Mucosa of descending colon (tissue), 3 donors: ENCODE measurements at regions not wholly inside any gene's neighbourhood (a gene's known extent, or its start where the extent isn't known, plus 50 kb on each side); places are given as distances from the start of the nearest gene placed in this dataset.

Experiments
- ATAC-seq: fragments of 200-7000 bp; cut with Tn5 transposase; one replicate; pipeline ENCODE4 v1.9.1; 2020; ENCODE audit warnings: mild to moderate bottlenecking, moderate library complexity
- DNase-seq, 3 donors: peaks; one replicate each; pipeline ENCODE4 v3.0.0-alpha.2; 2020
- H3K36me3 ChIP-seq: fragments of 200-600 bp; one replicate; pipeline ENCODE4 v1.8.0; 2021; ENCODE audit warnings: low read depth, mild to moderate bottlenecking
- H3K4me1 ChIP-seq: fragments of 200-600 bp; one replicate; pipeline ENCODE4 v1.8.0; 2021; ENCODE audit warnings: low read depth, mild to moderate bottlenecking
- H3K4me3 ChIP-seq: fragments of 200-600 bp; one replicate; pipeline ENCODE4 v1.8.0; 2021; ENCODE audit warnings: mild to moderate bottlenecking
- H3K9me3 ChIP-seq: fragments of 200-600 bp; one replicate; pipeline ENCODE4 v1.8.0; 2021; ENCODE audit warnings: mild to moderate bottlenecking
- intact Hi-C, 2 donors: fragments of 100-400 bp; cut with DNase I in 1 of 2; cut with micrococcal nuclease in 1 of 2; formaldehyde crosslinking; loops; one replicate each; pipeline versions ENCODE4 v1.11.0 to v1.11.1; 2022; cut with DNase I, micrococcal nuclease
- TF ChIP-seq, protein P1 (sequence below): fragments of 200-600 bp; IDR thresholded peaks from one replicate; pipeline ENCODE4 v1.8.0; 2022; ENCODE audit warnings: antibody characterized with exemption, mild to moderate bottlenecking
- donor health status: DM: no; HTN: no; CAD: no; lungs with moderate emphysema.
- donor health status: DM: no; HTN: no; CAD: no.
- donor health status: DM: no; HTN: yes; CAD: no.

DNA sequence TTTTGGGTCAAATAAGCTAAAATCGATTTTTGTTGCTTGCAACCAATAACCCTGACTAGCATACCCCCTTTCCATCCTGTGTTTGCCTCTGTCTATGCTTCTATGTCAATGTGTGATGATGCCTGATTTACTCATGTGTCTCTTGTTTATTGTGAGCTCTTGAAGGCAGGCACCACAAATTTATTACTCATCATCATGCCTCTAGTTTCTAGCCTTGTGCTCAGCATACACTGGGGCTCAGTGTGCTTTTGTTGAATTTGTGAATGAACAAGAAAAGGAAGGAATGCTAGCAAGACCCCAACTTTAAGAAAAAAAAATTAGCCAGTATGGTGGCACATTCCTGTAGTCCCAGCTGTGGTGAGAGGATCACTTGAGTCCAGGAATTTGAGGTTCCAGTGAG, 119.1 kb upstream of the GPR139 start:
- TF ChIP-seq, protein P1, sequence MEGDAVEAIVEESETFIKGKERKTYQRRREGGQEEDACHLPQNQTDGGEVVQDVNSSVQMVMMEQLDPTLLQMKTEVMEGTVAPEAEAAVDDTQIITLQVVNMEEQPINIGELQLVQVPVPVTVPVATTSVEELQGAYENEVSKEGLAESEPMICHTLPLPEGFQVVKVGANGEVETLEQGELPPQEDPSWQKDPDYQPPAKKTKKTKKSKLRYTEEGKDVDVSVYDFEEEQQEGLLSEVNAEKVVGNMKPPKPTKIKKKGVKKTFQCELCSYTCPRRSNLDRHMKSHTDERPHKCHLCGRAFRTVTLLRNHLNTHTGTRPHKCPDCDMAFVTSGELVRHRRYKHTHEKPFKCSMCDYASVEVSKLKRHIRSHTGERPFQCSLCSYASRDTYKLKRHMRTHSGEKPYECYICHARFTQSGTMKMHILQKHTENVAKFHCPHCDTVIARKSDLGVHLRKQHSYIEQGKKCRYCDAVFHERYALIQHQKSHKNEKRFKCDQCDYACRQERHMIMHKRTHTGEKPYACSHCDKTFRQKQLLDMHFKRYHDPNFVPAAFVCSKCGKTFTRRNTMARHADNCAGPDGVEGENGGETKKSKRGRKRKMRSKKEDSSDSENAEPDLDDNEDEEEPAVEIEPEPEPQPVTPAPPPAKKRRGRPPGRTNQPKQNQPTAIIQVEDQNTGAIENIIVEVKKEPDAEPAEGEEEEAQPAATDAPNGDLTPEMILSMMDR, result no peak
- DNase-seq (no peak), ATAC-seq (no peak)
- Histone ChIP-seq H3K9me3 (no peaks in the 10 kb centered on the region), H3K4me3 (no peak overlapping the region), H3K4me1 (no peaks in the 10 kb centered on the region), H3K36me3 (no peaks in the 10 kb centered on the region)
- intact Hi-C loops, result no loop called here

DNA sequence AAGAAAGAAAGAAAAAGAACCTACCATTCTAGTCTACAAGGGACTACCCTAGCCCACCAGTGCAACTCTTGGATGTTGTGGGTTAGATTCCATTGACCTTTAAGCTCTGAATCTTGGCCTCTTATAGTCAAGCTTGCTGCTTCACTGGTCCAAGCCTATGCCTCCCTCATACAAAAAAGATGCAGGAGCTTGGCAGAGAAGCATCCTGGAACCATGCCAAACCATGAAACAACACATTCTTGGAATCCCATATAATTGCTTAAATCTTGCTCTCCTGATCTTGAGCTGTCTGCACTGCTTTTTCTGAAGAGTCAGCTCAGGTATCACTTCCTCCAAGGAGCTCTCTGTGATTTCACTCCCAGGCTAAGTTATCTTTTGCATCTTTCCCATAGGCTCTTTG, 117.9 kb upstream of the GPR139 start:
- TF ChIP-seq, protein P1, result no peak
- intact Hi-C loops, result no loop called here
- H3K4me1 ChIP-seq, result no peaks in the 10 kb centered on the region
- H3K36me3 ChIP-seq, result no peaks in the 10 kb centered on the region
- ATAC-seq (no peak), DNase-seq (no peak)
- no peaks in the 10 kb centered on the region for H3K9me3 ChIP-seq
- H3K4me3 ChIP-seq, result no peak overlapping the region

DNA sequence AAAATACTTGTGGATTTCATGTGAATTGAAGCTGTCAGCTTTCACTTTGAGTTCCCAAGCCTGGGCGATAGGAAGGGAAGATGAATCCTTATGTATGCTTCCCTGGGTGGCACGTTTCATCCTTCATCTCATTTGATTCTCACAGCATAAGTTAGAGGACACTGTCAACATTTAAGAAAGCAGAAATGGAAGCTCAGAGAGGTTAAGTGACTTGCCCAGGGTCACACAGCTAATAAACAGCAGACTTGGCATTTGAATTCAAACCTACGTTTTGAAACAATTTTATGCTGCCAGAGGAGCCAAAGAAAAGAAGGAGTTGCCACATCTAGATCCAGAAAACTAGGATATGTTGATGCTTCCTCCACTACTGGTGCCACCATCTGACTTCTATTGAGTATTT, 108.3 kb upstream of the GPR139 start:
- H3K36me3 ChIP-seq, result no peaks in the 10 kb centered on the region
- no peak overlapping the region for H3K4me3 ChIP-seq
- TF ChIP-seq, protein P1, result no peak
- no peak for ATAC-seq
- no peaks in the 10 kb centered on the region for H3K9me3 ChIP-seq
- intact Hi-C loops, result no loop called here
- no peaks in the 10 kb centered on the region for H3K4me1 ChIP-seq
- no peak for DNase-seq

DNA sequence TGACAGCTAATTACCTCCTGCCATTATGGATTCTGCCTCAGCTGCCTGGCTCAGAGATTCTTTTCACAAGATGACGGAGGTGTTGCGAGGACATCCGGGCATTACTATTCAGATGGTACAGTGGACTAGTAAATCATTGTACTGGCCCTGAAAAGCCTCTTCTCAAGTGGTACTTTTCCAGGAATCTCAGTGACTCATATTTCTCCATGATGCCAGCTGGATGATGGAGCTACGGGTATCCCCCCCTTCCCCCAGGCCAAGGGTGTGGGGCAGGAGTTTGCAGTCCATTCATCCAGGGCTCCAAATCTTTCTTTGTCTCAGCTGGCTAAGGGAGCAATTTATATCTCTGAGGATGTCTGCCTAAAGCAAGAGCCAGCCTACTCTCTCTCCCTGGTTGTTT, 107.7 kb upstream of the GPR139 start:
- H3K4me3 ChIP-seq, result no peak overlapping the region
- H3K9me3 ChIP-seq, result no peaks in the 10 kb centered on the region
- TF ChIP-seq, protein P1, result no peak
- DNase-seq, result no peak
- no peaks in the 10 kb centered on the region for H3K36me3 ChIP-seq
- no peak for ATAC-seq
- intact Hi-C loops, result no loop called here
- H3K4me1 ChIP-seq, result no peaks in the 10 kb centered on the region

DNA sequence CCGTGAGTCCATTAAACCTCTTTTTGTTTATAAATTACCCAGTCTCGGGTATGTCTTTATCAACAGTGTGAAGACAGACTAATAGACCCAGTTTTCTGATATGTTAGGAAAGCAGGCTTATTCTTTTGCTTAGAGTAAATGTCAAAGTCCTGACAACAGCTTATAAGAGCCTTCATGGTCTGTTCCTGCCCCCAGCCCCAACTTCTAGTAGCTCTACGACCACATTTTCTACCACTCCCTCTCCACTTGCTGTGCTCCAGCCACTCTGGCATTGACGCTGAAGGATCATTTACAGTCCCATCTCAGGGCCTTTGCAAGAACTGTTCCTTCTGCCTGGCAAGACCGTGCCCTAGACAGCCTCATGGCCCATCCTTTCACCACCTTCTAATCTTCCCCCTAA, 104.6 kb upstream of the GPR139 start:
- H3K4me1 ChIP-seq, result no peaks in the 10 kb centered on the region
- DNase-seq, result no peak
- no peaks in the 10 kb centered on the region for H3K9me3 ChIP-seq
- ATAC-seq, result no peak
- TF ChIP-seq, protein P1, result no peak
- no peak overlapping the region for H3K4me3 ChIP-seq
- H3K36me3 ChIP-seq, result no peaks in the 10 kb centered on the region
- intact Hi-C loops, result no loop called here

DNA sequence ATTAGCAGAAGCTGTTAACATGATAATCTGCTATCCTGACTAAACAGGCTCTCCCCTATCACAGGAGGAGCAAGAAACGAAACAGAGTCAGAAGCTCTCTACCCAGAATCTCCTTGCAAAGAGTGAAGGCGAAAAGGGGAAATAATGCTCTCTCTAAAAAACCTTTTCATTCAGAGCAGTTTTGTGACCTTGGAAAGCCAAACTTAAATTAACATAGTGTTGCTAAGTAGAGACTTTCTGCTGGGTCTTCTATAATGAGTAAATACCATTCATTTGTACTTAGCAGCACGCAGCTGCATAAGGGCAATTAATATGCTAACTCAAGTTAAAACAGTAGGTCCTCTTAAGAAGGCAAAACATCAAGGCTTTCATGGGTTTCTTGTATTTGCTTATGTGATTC, 101.7 kb upstream of the GPR139 start:
- Histone ChIP-seq H3K9me3 (no peaks in the 10 kb centered on the region), H3K4me1 (no peaks in the 10 kb centered on the region), H3K36me3 (no peaks in the 10 kb centered on the region), H3K4me3 (no peak overlapping the region)
- ATAC-seq, result no peak
- intact Hi-C loops, result no loop called here
- no peak for DNase-seq
- TF ChIP-seq, protein P1, result no peak
